TTC549 (cell line): ENCODE measurements at regions not wholly inside any gene's neighbourhood (a gene's known extent, or its start where the extent isn't known, plus 50 kb on each side); places are given as distances from the start of the nearest gene placed in this dataset.
"Not testable (repeated sequence)": the region's sequence is repeated elsewhere in the genome, so short reads cannot be mapped to it uniquely, and the experiment has no call there.

Experiments used
- FAIRE-seq: peaks from 2 replicates; lab custom pipeline; 2012; peaks lifted over from hg19 to GRCh38; lab: Jason Lieb, UNC

- FAIRE-seq: not testable (repeated sequence)
Measured at GRCh38 chr12:131635012-131635411, 75.9 kb upstream of the SFSWAP start.

GRCh38 chr12:131635491-131636122 is 75.3 kb upstream of the SFSWAP start:
- FAIRE-seq: no peak

GRCh38 chr12:131636266-131636665 is 74.6 kb upstream of the SFSWAP start:
- FAIRE-seq: no peak

- FAIRE-seq: no peak
Measured at GRCh38 chr12:131636940-131637750, 73.7 kb upstream of the SFSWAP start.

- no peak for FAIRE-seq
Measured at GRCh38 chr12:131637986-131638385, 72.9 kb upstream of the SFSWAP start.

GRCh38 chr12:131639270-131639940 is 71.5 kb upstream of the SFSWAP start:
- FAIRE-seq: no peak

GRCh38 chr12:131640525-131640924 is 70.4 kb upstream of the SFSWAP start:
- no peak for FAIRE-seq

GRCh38 chr12:131641315-131641714 is 69.6 kb upstream of the SFSWAP start:
- no peak for FAIRE-seq

GRCh38 chr12:131642101-131642540 is 68.8 kb upstream of the SFSWAP start:
- no peak for FAIRE-seq

- no peak for FAIRE-seq
Measured at GRCh38 chr12:131642771-131643170, 68.1 kb upstream of the SFSWAP start.

GRCh38 chr12:131643631-131644452 is 67.0 kb upstream of the SFSWAP start:
- no peak for FAIRE-seq

GRCh38 chr12:131644481-131644880 is 66.4 kb upstream of the SFSWAP start:
- FAIRE-seq: no peak

GRCh38 chr12:131644917-131645316 is 66.0 kb upstream of the SFSWAP start:
- FAIRE-seq: not testable (repeated sequence)

- FAIRE-seq: not testable (repeated sequence)
Measured at GRCh38 chr12:131645557-131645956, 65.3 kb upstream of the SFSWAP start.

GRCh38 chr12:131646444-131646843 is 64.4 kb upstream of the SFSWAP start:
- not testable (repeated sequence) for FAIRE-seq

GRCh38 chr12:131647667-131648066 is 63.2 kb upstream of the SFSWAP start:
- no peak for FAIRE-seq

- FAIRE-seq: not testable (repeated sequence)
Measured at GRCh38 chr12:131655469-131656174, 55.3 kb upstream of the SFSWAP start.

- not testable (repeated sequence) for FAIRE-seq
Measured at GRCh38 chr12:131656796-131657195, 54.1 kb upstream of the SFSWAP start.

GRCh38 chr12:131658605-131659004 is 52.3 kb upstream of the SFSWAP start:
- not testable (repeated sequence) for FAIRE-seq

GRCh38 chr12:131659484-131659883 is 51.4 kb upstream of the SFSWAP start:
- FAIRE-seq: not testable (repeated sequence)

GRCh38 chr12:131659976-131660375 is 50.9 kb upstream of the SFSWAP start:
- not testable (repeated sequence) for FAIRE-seq
